OCI-LY3 (cell line): ENCODE measurements at regions not wholly inside any gene's neighbourhood (a gene's known extent, or its start where the extent isn't known, plus 50 kb on each side); places are given as distances from the start of the nearest gene placed in this dataset.

Experiments
- EZH2phosphoT487 ChIP-seq: fragments of 200-600 bp; shearing (Covaris generic); IDR thresholded peaks from 2 replicates; pipeline ENCODE4 v1.6.1; 2018; ENCODE audit warnings: antibody characterized with exemption, mixed run types, low read depth
- TF ChIP-seq, protein P1 (sequence below): fragments of 200-600, 300-600 bp; sonication (generic); IDR thresholded peaks from 2 replicates; pipeline ENCODE4 v1.5.1; 2014; ENCODE audit warnings: antibody characterized with exemption, low read length, low read depth

DNA sequence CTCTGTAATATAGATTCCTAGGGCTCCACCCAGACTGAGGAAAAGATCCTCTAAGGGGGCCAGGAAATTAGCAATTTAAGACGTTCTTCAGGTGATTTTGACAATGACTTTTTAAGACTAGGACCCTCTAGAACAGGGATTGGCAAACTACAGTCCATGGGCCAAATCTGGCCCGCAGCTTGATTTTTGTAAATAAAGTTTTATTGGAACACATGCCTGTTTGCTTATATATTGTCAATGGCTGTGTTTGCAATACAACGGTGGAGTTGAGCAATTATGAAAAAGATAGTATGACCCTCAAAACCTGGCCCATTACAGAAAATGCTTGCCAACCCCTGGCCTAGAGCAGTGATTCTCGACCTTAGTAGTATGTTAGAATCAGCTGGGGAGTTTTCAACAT, 181.9 kb downstream of the SOX9 start:
- TF ChIP-seq, protein P1, sequence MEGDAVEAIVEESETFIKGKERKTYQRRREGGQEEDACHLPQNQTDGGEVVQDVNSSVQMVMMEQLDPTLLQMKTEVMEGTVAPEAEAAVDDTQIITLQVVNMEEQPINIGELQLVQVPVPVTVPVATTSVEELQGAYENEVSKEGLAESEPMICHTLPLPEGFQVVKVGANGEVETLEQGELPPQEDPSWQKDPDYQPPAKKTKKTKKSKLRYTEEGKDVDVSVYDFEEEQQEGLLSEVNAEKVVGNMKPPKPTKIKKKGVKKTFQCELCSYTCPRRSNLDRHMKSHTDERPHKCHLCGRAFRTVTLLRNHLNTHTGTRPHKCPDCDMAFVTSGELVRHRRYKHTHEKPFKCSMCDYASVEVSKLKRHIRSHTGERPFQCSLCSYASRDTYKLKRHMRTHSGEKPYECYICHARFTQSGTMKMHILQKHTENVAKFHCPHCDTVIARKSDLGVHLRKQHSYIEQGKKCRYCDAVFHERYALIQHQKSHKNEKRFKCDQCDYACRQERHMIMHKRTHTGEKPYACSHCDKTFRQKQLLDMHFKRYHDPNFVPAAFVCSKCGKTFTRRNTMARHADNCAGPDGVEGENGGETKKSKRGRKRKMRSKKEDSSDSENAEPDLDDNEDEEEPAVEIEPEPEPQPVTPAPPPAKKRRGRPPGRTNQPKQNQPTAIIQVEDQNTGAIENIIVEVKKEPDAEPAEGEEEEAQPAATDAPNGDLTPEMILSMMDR = no peak
- no peak for TF ChIP-seq EZH2phosphoT487
